Bronchial epithelial cell (primary cell): ENCODE measurements at regions not wholly inside any gene's neighbourhood (a gene's known extent, or its start where the extent isn't known, plus 50 kb on each side); places are given as distances from the start of the nearest gene placed in this dataset.

Experiments
- DNase-seq: peaks from one replicate; pipeline ENCODE4 v3.0.0-alpha.2; 2010; ENCODE audit warnings: low read depth
- FAIRE-seq: peaks from 2 replicates; lab custom pipeline; 2011; peaks lifted over from hg19 to GRCh38; lab: Jason Lieb, UNC
- H3K27me3 ChIP-seq: 2 replicates; pipeline ENCODE4 v1.5.1; 2011; ENCODE audit warnings: low read length; ENCODE audit not compliant: control insufficient read depth, insufficient read depth
- H3K36me3 ChIP-seq: 2 replicates; pipeline ENCODE4 v1.5.1; 2011; ENCODE audit warnings: low read length; ENCODE audit not compliant: control insufficient read depth, insufficient read depth
- H3K4me3 ChIP-seq: 2 replicates; pipeline ENCODE4 v1.5.1; 2011; ENCODE audit warnings: mild to moderate bottlenecking, low read depth, low read length, control low read depth
- CTCF ChIP-seq: IDR thresholded peaks from 2 replicates; pipeline ENCODE4 v1.5.1; 2011; ENCODE audit warnings: mild to moderate bottlenecking, moderate library complexity, low read length, control low read depth, inconsistent platforms; ENCODE audit not compliant: insufficient read depth, severe bottlenecking

- Histone ChIP-seq H3K27me3 (peaks cover 2% of the 10 kb centered on the region), H3K4me3 (no peak overlapping the region), H3K36me3 (no peaks in the 10 kb centered on the region)
- DNase-seq (no peak), FAIRE-seq (no peak)
- TF ChIP-seq CTCF: no peak
These were observed 159.3 kb downstream of the PTPN20 start for GRCh38 chr10:47070541-47070940.

GRCh38 chr10:47071891-47072290 is 160.7 kb downstream of the PTPN20 start:
- no peak for FAIRE-seq
- Histone ChIP-seq H3K4me3 (no peak overlapping the region), H3K27me3 (peaks cover 2% of the 10 kb centered on the region), H3K36me3 (no peaks in the 10 kb centered on the region)
- TF ChIP-seq CTCF: no peak
- DNase-seq: no peak

GRCh38 chr10:47073967-47074366 is 162.7 kb downstream of the PTPN20 start:
- H3K4me3 ChIP-seq: no peak overlapping the region
- FAIRE-seq (no peak), DNase-seq (peak; percentile 30)
- peaks cover 2% of the 10 kb centered on the region for H3K27me3 ChIP-seq
- no peak for TF ChIP-seq CTCF
- H3K36me3 ChIP-seq: no peaks in the 10 kb centered on the region

GRCh38 chr10:47076949-47077361 is 165.7 kb downstream of the PTPN20 start:
- no peak for TF ChIP-seq CTCF
- no peak for DNase-seq

GRCh38 chr10:47077386-47077785 is 166.2 kb downstream of the PTPN20 start:
- H3K36me3 ChIP-seq: no peaks in the 10 kb centered on the region
- no peak overlapping the region for H3K4me3 ChIP-seq
- no peak for DNase-seq
- TF ChIP-seq CTCF: no peak
- FAIRE-seq: no peak
- H3K27me3 ChIP-seq: no peaks in the 10 kb centered on the region

More at GRCh38 chr10:47076949-47077361, 165.7 kb downstream of the PTPN20 start:
- H3K4me3 ChIP-seq: no peak overlapping the region
- H3K36me3 ChIP-seq: no peaks in the 10 kb centered on the region
- peaks cover under 1% of the 10 kb centered on the region for H3K27me3 ChIP-seq
- no peak for FAIRE-seq

GRCh38 chr10:47077941-47078340 is 166.7 kb downstream of the PTPN20 start:
- FAIRE-seq (no peak), DNase-seq (no peak)
- H3K27me3 ChIP-seq: no peaks in the 10 kb centered on the region
- no peak for TF ChIP-seq CTCF
- H3K36me3 ChIP-seq: no peaks in the 10 kb centered on the region
- H3K4me3 ChIP-seq: no peak overlapping the region
